C4-2B (cell line): ENCODE measurements at regions not wholly inside any gene's neighbourhood (a gene's known extent, or its start where the extent isn't known, plus 50 kb on each side); places are given as distances from the start of the nearest gene placed in this dataset.

ENCODE experiments used
- H3K27ac ChIP-seq: fragments of 450-650 bp; 2 replicates; pipeline ENCODE4 v1.5.1; 2017
- CTCF ChIP-seq: fragments of 450-650 bp; conservative IDR thresholded peaks from 2 replicates; pipeline ENCODE4 v1.5.1; 2017; ENCODE audit warnings: mild to moderate bottlenecking
- ZFX ChIP-seq: fragments of 450-650 bp; IDR thresholded peaks from 2 replicates; pipeline ENCODE4 v1.6.1; 2017

DNA sequence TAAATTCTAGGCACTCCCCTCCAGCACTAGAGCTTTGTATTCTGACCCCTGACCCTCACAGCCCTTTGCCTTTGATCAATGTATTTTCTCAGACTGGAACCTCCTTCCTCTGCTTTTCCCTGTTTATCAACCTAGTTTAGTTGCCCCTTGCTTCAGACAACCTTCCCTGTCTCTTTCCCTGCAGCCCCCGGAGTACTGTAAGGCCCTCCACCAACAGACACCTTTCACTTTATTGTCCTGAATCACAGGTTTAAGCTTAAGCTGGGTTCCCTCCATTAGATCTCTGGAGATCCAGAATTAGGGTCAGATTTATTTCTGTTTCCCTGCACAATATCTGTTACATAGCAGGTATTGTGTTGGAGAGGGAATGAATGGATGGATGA is 140.2 kb downstream of the DDX1 start:
- TF ChIP-seq CTCF, result no peak
- no peak for TF ChIP-seq ZFX

DNA sequence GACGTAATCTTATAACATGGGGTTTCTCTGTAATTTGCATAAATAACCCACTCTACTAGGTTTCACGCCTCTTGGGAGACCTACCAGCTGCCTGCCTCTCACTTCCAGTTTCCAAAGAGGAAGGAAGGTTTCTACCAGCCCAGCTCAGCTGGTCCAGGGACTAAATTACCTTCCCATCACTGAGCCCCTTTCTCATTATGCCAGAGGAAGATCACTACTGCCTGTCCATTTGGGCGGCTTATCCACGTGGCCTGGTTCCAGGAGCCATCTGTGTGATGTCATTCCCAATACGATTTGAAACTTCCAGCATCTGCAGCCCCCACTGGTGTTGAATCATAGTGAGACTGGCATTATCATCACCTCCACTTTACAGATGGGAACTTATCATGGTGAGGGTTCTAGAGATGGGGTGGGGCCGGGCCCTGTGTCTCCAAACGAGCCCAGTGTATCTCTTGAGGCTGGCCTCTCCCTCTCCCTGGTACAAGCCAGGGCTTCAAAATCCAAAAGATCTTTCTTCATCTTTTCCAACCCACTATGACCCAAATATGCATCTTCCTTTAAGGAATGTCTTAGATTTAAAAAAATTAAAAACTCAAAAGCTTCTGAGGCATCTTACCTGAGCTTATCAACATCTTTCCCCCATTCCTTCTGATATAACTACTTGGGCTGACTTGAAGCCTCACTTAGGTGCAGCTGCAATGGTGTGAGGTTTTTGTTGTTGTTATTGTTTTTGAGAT is 140.8 kb downstream of the DDX1 start:
- H3K27ac ChIP-seq, result no peak overlapping the region

More for the DNA sequence above, 140.2 kb downstream of the DDX1 start:
- H3K27ac ChIP-seq, result no peak overlapping the region

DNA sequence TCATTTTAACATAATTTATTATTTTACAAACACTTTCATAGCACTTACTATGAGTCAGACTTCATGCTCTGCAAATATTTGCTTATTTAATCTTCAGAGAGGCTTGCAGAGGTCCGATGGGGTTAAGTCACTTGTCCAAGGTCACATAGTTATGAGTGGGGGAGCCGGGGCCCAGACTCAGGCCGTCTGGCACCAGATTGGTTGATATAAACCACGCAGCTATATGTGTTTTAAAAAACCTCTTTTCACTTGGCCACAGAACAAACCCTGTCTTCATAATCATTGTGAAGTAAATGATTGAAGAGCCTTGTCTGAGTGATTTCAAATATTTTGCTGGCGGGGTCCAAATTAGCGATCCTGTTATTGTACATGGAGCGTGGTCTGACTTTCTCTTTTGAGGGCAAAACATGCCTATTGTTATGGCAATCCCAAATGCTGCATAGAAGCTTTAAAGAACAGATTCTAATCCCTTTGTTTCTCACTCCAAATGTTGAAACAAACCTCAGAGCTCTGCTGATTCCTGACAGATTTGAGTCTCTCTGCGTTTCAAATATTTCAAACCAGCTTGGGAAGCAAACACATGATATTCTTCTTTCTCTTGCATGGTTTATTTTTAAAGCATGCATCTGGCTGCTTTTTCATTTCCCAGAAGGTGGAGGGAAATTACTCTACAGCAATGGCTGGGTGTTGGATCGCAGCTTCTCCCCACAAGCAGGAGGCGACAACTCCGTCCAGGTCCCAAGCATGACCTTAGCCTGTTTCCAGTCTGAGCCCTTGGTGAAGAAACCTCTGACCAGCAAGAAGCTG is 142.4 kb downstream of the DDX1 start:
- no peak overlapping the region for H3K27ac ChIP-seq
- TF ChIP-seq CTCF, result no peak
- TF ChIP-seq ZFX, result no peak

More for the DNA sequence above, 140.8 kb downstream of the DDX1 start:
- TF ChIP-seq ZFX (no peak), CTCF (no peak)

GRCh38 chr2:15734674-15735483 is 143.2 kb downstream of the DDX1 start:
- TF ChIP-seq CTCF, result no peak
- no peak for TF ChIP-seq ZFX
- no peak overlapping the region for H3K27ac ChIP-seq

GRCh38 chr2:15735484-15736326 is 144.0 kb downstream of the DDX1 start:
- no peak for TF ChIP-seq CTCF
- no peak for TF ChIP-seq ZFX
- H3K27ac ChIP-seq, result no peak overlapping the region

- TF ChIP-seq ZFX (no peak), CTCF (no peak)
- no peak overlapping the region for H3K27ac ChIP-seq
These were observed 144.9 kb downstream of the DDX1 start for GRCh38 chr2:15736396-15737180.
